ENCODE measurements at regions not wholly inside any gene's neighbourhood (a gene's known extent, or its start where the extent isn't known, plus 50 kb on each side); places are given as distances from the start of the nearest gene placed in this dataset.

- TF ChIP-seq ATF5 (CRISPR knock-in tag; IDR thresholded peaks at IDR 0.05; ENCODE audit: low read depth) (no peak), ZNF280D (CRISPR knock-in tag; IDR thresholded peaks at IDR 0.05) (no peak), ZXDC (CRISPR knock-in tag; IDR thresholded peaks at IDR 0.05) (no peak), SALL1 (CRISPR knock-in tag; IDR thresholded peaks at IDR 0.05) (no peak), TBX2 (CRISPR knock-in tag; IDR thresholded peaks at IDR 0.05; ENCODE audit: borderline replicate concordance) (no peak), MBNL3 (CRISPR knock-in tag; conservative IDR thresholded peaks at IDR 0.05) (no peak), SYNCRIP (IDR thresholded peaks at IDR 0.05; ENCODE audit: insufficient read depth, low read depth, low read length) (no peak), ZNF414 (CRISPR knock-in tag; IDR thresholded peaks at IDR 0.05) (no peak), TCF7 (IDR thresholded peaks at IDR 0.05; ENCODE audit: low read depth) (no peak), SMAD1 (CRISPR knock-in tag; IDR thresholded peaks at IDR 0.05; ENCODE audit: borderline replicate concordance, low read depth) (no peak), MAFG (CRISPR knock-in tag; IDR thresholded peaks at IDR 0.05) (no peak), ZNF780A (CRISPR knock-in tag; IDR thresholded peaks at IDR 0.05) (no peak), RORA (CRISPR knock-in tag; IDR thresholded peaks at IDR 0.05) (no peak)
These were observed 150.4 kb downstream of the CENPC start (continued) for GRCh38 chr4:67394879-67395278.

Data from HepG2 (cell line).